Loucy (cell line): ENCODE measurements at regions not wholly inside any gene's neighbourhood (a gene's known extent, or its start where the extent isn't known, plus 50 kb on each side); places are given as distances from the start of the nearest gene placed in this dataset.

Experiments
- CTCF ChIP-seq: fragments of 200-600 bp; sonication (generic); conservative IDR thresholded peaks from 2 replicates; pipeline ENCODE4 v1.5.1; 2014; ENCODE audit warnings: mild to moderate bottlenecking, antibody characterized with exemption, low read length
- EZH2phosphoT487 ChIP-seq: fragments of 200-600 bp; IDR thresholded peaks from 2 replicates; pipeline ENCODE4 v1.6.1; 2018; ENCODE audit warnings: antibody characterized with exemption, mild to moderate bottlenecking, moderate library complexity, borderline replicate concordance

DNA sequence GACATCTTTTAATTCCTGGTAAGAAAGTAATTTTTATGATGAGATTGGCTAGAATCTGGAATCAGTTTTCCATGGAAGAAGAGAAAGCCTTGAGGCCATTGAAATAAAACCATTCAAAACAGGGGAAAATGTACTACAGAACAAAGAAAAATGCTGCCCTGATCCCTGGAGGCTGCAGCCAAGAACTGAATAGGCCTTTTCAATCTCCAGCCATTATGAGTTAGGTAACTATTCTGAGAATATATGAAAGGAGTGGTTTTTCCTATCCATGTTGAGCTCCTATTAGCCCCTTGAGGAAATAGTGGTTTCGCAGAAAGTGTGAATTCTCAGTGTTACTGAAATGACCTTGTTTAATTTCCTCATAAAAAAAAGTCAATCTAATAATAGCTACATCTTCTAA lies 408.5 kb upstream of the GRAMD2B start:
- TF ChIP-seq EZH2phosphoT487 (no peak), CTCF (no peak)
